ENCODE measurements at regions not wholly inside any gene's neighbourhood (a gene's known extent, or its start where the extent isn't known, plus 50 kb on each side); places are given as distances from the start of the nearest gene placed in this dataset.
A peak's percentile ranks its signal among the peaks of the same experiment; 100 is the strongest.

DNA sequence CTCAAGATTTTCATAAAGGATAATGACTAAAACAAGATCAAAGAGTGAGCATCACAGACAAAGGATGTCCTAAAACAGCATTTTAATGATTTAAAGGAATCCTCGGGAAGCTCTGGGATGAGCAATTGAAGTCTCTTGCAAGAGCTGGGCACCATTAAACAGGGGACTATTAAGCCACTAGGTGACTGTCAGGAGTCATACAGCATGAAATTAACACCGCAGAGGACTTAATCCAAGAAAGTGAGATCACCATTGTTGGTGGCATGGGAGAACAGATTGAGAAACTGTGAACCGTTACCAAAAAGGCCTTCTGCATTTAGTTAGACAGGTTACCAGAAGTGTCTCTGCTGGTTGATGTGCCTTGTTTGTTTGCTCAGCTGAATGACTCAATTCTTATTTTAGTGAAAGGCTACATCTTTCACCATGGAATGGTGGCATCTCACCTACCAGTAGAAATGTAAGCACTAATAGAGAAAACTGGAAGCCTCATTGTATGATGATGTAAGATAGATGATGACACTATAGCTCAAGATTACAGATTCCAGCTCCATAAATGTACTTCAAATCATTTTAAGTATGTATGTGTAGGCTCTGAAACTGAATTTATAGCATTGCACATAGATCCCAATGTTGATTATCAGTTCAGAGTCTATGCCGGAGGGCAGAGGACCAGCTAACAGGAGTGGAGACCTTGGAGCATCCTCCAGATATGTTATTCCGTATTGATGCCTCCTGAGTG is 427.6 kb downstream of the SUCLG1 start:
- no peak overlapping the region for H3K4me3 ChIP-seq
- 91% methylated on average over 5 of the region's 5 CpGs for WGBS
- no peaks in the 10 kb centered on the region for H3K4me1 ChIP-seq
- no peak for DNase-seq (ENCODE audit: low spot score in 2 of 2)
- no peaks in the 10 kb centered on the region for H3K36me3 ChIP-seq
- no peak overlapping the region for H3K27ac ChIP-seq
- H3K9me3 ChIP-seq = no peaks in the 10 kb centered on the region
- TF ChIP-seq POLR2AphosphoS5 (IDR thresholded peaks at IDR 0.05) (no peak), POLR2A (IDR thresholded peaks at IDR 0.05) (no peak), EP300 (IDR thresholded peaks at IDR 0.05) (no peak)
- TF ChIP-seq, protein P1, sequence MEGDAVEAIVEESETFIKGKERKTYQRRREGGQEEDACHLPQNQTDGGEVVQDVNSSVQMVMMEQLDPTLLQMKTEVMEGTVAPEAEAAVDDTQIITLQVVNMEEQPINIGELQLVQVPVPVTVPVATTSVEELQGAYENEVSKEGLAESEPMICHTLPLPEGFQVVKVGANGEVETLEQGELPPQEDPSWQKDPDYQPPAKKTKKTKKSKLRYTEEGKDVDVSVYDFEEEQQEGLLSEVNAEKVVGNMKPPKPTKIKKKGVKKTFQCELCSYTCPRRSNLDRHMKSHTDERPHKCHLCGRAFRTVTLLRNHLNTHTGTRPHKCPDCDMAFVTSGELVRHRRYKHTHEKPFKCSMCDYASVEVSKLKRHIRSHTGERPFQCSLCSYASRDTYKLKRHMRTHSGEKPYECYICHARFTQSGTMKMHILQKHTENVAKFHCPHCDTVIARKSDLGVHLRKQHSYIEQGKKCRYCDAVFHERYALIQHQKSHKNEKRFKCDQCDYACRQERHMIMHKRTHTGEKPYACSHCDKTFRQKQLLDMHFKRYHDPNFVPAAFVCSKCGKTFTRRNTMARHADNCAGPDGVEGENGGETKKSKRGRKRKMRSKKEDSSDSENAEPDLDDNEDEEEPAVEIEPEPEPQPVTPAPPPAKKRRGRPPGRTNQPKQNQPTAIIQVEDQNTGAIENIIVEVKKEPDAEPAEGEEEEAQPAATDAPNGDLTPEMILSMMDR (IDR thresholded peaks at IDR 0.05) = no peak
- no peaks in the 10 kb centered on the region for H3K27me3 ChIP-seq

GRCh38 chr2:84029903-84030575 is 429.0 kb downstream of the SUCLG1 start:
- Histone ChIP-seq H3K27ac (no peak overlapping the region), H3K4me3 (no peak overlapping the region), H3K4me1 (no peaks in the 10 kb centered on the region), H3K36me3 (no peaks in the 10 kb centered on the region), H3K9me3 (no peaks in the 10 kb centered on the region), H3K27me3 (no peaks in the 10 kb centered on the region)
- 54% methylated on average over 4 of the region's 4 CpGs for WGBS
- no peak for TF ChIP-seq POLR2AphosphoS5 (IDR thresholded peaks at IDR 0.05)
- TF ChIP-seq EP300 (IDR thresholded peaks at IDR 0.05) = no peak
- no peak for TF ChIP-seq POLR2A (IDR thresholded peaks at IDR 0.05)
- TF ChIP-seq, protein P1 (IDR thresholded peaks at IDR 0.05) = no peak
- DNase-seq (ENCODE audit: low spot score in 2 of 2) = no peak

DNA sequence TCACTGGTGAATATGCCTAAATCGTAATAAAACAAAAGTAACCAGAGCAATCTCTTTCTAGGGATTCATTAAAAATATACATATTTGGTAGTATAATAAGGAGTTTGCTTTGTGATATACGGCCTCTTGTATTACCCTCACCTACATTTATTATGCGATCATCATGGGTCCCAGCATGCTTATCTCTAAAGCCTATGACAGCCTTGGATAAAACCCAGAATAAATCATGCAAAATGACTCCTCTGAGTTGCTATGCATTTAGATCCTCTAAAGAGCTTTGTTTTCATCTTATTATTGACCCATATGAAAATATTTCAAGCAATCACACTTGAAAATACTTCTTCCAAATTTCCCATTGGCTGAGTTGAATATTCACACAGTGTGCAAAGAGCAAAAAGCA is 432.3 kb downstream of the SUCLG1 start:
- no peak for DNase-seq (ENCODE audit: low spot score in 2 of 2)
- Histone ChIP-seq H3K27ac (no peak overlapping the region), H3K36me3 (no peaks in the 10 kb centered on the region), H3K4me3 (no peak overlapping the region), H3K9me3 (no peaks in the 10 kb centered on the region), H3K4me1 (no peaks in the 10 kb centered on the region), H3K27me3 (no peaks in the 10 kb centered on the region)
- TF ChIP-seq POLR2A (IDR thresholded peaks at IDR 0.05) = no peak
- no peak for TF ChIP-seq POLR2AphosphoS5 (IDR thresholded peaks at IDR 0.05)
- TF ChIP-seq, protein P1 (IDR thresholded peaks at IDR 0.05) = no peak
- TF ChIP-seq EP300 (IDR thresholded peaks at IDR 0.05) = no peak
- 59% methylated on average over 3 of the region's 3 CpGs for WGBS

DNA sequence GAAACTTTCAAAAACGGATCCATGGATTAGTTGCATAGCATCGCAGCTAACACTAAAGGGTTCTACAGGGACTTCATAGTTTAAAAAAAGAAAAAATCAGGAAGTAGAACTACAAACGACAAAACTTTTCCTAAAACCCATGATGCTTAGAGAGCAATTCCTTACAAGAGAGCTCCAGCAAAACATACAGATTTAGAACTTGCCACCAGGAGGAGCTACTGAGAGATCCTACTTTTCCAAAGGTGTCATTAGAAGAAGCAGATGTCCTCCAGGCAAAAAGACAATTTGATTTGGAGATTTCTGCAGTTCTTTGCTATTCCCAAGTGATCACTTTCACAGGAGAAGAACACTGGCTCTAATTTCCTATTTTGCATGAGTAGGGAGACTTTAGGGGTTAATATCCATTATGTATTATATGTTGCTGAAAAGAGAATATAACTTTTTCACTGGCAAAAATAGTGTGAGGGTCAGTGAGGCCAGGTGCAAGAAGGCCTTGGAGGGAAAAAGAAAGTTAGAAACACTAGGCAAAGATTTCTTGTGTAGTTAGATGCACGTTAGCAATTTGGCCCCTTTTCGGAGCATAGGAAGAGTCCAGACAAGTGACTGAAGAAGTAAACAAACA is 436.2 kb downstream of the SUCLG1 start:
- Histone ChIP-seq H3K4me1 (no peaks in the 10 kb centered on the region), H3K4me3 (no peak overlapping the region), H3K9me3 (no peaks in the 10 kb centered on the region), H3K27me3 (no peaks in the 10 kb centered on the region), H3K36me3 (no peaks in the 10 kb centered on the region), H3K27ac (no peak overlapping the region)
- no peak for TF ChIP-seq EP300 (IDR thresholded peaks at IDR 0.05)
- TF ChIP-seq, protein P1 (IDR thresholded peaks at IDR 0.05) = peak in 1 of 2 donors; percentile 57
- DNase-seq (ENCODE audit: low spot score in 2 of 2) = no peak
- WGBS = 45% methylated on average over 5 of the region's 5 CpGs

DNA sequence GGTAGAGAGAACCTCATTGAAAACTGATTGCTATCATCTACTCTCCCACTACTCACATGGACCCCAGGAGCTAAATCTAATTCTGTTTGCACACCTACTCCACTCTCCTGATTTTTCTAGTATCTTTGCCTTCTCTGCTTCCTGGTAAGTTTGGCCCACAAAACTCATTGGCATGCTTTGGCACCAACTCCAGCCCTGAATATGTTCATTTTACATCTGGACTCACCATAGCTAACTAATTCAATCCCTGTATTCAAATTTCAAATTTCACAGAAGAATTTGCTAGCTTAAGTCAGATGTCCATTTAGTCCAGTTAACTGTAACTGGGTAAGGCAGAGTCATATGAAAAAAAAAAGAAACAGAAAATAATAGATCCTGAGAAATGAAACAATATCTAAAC is 442.1 kb downstream of the SUCLG1 start:
- no peak for TF ChIP-seq EP300 (IDR thresholded peaks at IDR 0.05)
- TF ChIP-seq, protein P1 (IDR thresholded peaks at IDR 0.05) = no peak
- no peak for TF ChIP-seq POLR2A (IDR thresholded peaks at IDR 0.05)
- no peak for TF ChIP-seq POLR2AphosphoS5 (IDR thresholded peaks at IDR 0.05)
- DNase-seq (ENCODE audit: low spot score in 2 of 2) = no peak

More for the DNA sequence above, 442.1 kb downstream of the SUCLG1 start:
- Histone ChIP-seq H3K27me3 (no peaks in the 10 kb centered on the region), H3K36me3 (no peaks in the 10 kb centered on the region), H3K4me1 (no peaks in the 10 kb centered on the region), H3K4me3 (no peak overlapping the region), H3K27ac (no peak overlapping the region), H3K9me3 (no peaks in the 10 kb centered on the region)
